Spinal cord (tissue), 9 donors: ENCODE measurements at regions not wholly inside any gene's neighbourhood (a gene's known extent, or its start where the extent isn't known, plus 50 kb on each side); places are given as distances from the start of the nearest gene placed in this dataset.

Source experiments
- DNase-seq, 6 donors: peaks; one replicate each; pipeline versions ENCODE4 v3.0.0 to v3.0.0-alpha.2; 2013 to 2015; ENCODE audit warnings: low spot score in 6 of 6, low read depth in 4 of 6
- H3K27ac ChIP-seq: one replicate; pipeline ENCODE4 v1.5.1; 2013; ENCODE audit warnings: low read depth, low read length, control low read depth
- H3K27me3 ChIP-seq: one replicate; pipeline ENCODE4 v1.6.1; 2013; ENCODE audit warnings: low read length; ENCODE audit not compliant: control insufficient read depth, insufficient read depth
- H3K36me3 ChIP-seq: one replicate; pipeline ENCODE4 v1.6.1; 2013; ENCODE audit warnings: low read length; ENCODE audit not compliant: control insufficient read depth, insufficient read depth
- H3K4me1 ChIP-seq: one replicate; pipeline ENCODE4 v1.6.1; 2013; ENCODE audit warnings: low read length; ENCODE audit not compliant: control insufficient read depth, insufficient read depth
- H3K4me3 ChIP-seq: one replicate; pipeline ENCODE4 v1.5.1; 2013; ENCODE audit warnings: low read depth, low read length, control low read depth
- H3K9me3 ChIP-seq: one replicate; pipeline ENCODE4 v1.6.1; 2013; ENCODE audit warnings: low read length; ENCODE audit not compliant: control insufficient read depth, insufficient read depth
- WGBS: methylation state at CpG from one replicate; pipeline ENCODE4 v1.1.5; 2013; ENCODE audit warnings: missing lambda C conversion rate; ENCODE audit not compliant: insufficient coverage; 5-methylcytosine and 5-hydroxymethylcytosine counted together
- donor health status: healthy.

- peak in 5 of 6 donors; percentile 49 to 86 (median 53) for DNase-seq
- no peaks in the 10 kb centered on the region for H3K4me1 ChIP-seq
- WGBS = 41% methylated on average over 3 of the region's 4 CpGs
- H3K36me3 ChIP-seq = no peaks in the 10 kb centered on the region
- no peak overlapping the region for H3K4me3 ChIP-seq
- H3K9me3 ChIP-seq = no peaks in the 10 kb centered on the region
- peak overlapping the region; percentile 37 for H3K27ac ChIP-seq
- H3K27me3 ChIP-seq = no peaks in the 10 kb centered on the region
Measured at GRCh38 chr1:218665221-218665620, 320.1 kb downstream of the TGFB2 start.

GRCh38 chr1:218666263-218666662 lies 321.1 kb downstream of the TGFB2 start:
- no peaks in the 10 kb centered on the region for H3K36me3 ChIP-seq
- H3K27ac ChIP-seq = no peak overlapping the region

GRCh38 chr1:218667781-218668516 lies 322.8 kb downstream of the TGFB2 start:
- H3K27ac ChIP-seq = no peak overlapping the region
- DNase-seq = no peak
- no peak overlapping the region for H3K4me3 ChIP-seq
- H3K4me1 ChIP-seq = no peaks in the 10 kb centered on the region
- no peaks in the 10 kb centered on the region for H3K9me3 ChIP-seq
- no peaks in the 10 kb centered on the region for H3K27me3 ChIP-seq
- no peaks in the 10 kb centered on the region for H3K36me3 ChIP-seq
- WGBS = no CpG with 5 or more reads among the region's 3 CpGs

More at GRCh38 chr1:218666263-218666662, 321.1 kb downstream of the TGFB2 start:
- H3K4me1 ChIP-seq = no peaks in the 10 kb centered on the region
- H3K4me3 ChIP-seq = no peak overlapping the region
- DNase-seq = no peak
- no peaks in the 10 kb centered on the region for H3K27me3 ChIP-seq
- no peaks in the 10 kb centered on the region for H3K9me3 ChIP-seq

GRCh38 chr1:218669431-218669830 lies 324.3 kb downstream of the TGFB2 start:
- WGBS = 100% methylated on average over 1 of the region's 1 CpG
- H3K4me3 ChIP-seq = no peak overlapping the region
- peaks cover 2% of the 10 kb centered on the region for H3K27me3 ChIP-seq
- H3K36me3 ChIP-seq = no peaks in the 10 kb centered on the region
- H3K4me1 ChIP-seq = peaks cover 2% of the 10 kb centered on the region
- H3K27ac ChIP-seq = no peak overlapping the region
- H3K9me3 ChIP-seq = no peaks in the 10 kb centered on the region
- DNase-seq = no peak

GRCh38 chr1:218670875-218671274 lies 325.7 kb downstream of the TGFB2 start:
- Histone ChIP-seq H3K27me3 (peaks cover 2% of the 10 kb centered on the region), H3K27ac (no peak overlapping the region), H3K4me3 (no peak overlapping the region), H3K9me3 (no peaks in the 10 kb centered on the region), H3K4me1 (peaks cover 3% of the 10 kb centered on the region), H3K36me3 (no peaks in the 10 kb centered on the region)
- no CpG with 5 or more reads among the region's 1 CpG for WGBS
- DNase-seq = no peak

- peak in 2 of 6 donors; percentile 39 to 84 for DNase-seq
- Histone ChIP-seq H3K4me1 (peaks cover 3% of the 10 kb centered on the region), H3K27me3 (peaks cover 2% of the 10 kb centered on the region), H3K9me3 (no peaks in the 10 kb centered on the region), H3K36me3 (no peaks in the 10 kb centered on the region), H3K4me3 (no peak overlapping the region), H3K27ac (no peak overlapping the region)
- 28% methylated on average over 5 of the region's 6 CpGs for WGBS
Measured at GRCh38 chr1:218671573-218671972, 326.4 kb downstream of the TGFB2 start.

GRCh38 chr1:218673170-218673569 lies 328.0 kb downstream of the TGFB2 start:
- Histone ChIP-seq H3K9me3 (no peaks in the 10 kb centered on the region), H3K27ac (no peak overlapping the region), H3K27me3 (peaks cover 2% of the 10 kb centered on the region), H3K4me1 (peaks cover 3% of the 10 kb centered on the region), H3K4me3 (no peak overlapping the region), H3K36me3 (no peaks in the 10 kb centered on the region)
- no peak for DNase-seq
- 100% methylated on average over 1 of the region's 2 CpGs for WGBS

GRCh38 chr1:218674280-218674773 lies 329.2 kb downstream of the TGFB2 start:
- Histone ChIP-seq H3K27me3 (peaks cover 2% of the 10 kb centered on the region), H3K27ac (no peak overlapping the region)
- 31% methylated on average over 8 of the region's 9 CpGs for WGBS

GRCh38 chr1:218677026-218677425 lies 331.9 kb downstream of the TGFB2 start:
- 63% methylated on average over 7 of the region's 7 CpGs for WGBS
- H3K27me3 ChIP-seq = peaks cover 2% of the 10 kb centered on the region
- H3K27ac ChIP-seq = no peak overlapping the region
- no peak for DNase-seq
- H3K4me3 ChIP-seq = no peak overlapping the region
- no peaks in the 10 kb centered on the region for H3K36me3 ChIP-seq
- peaks cover 3% of the 10 kb centered on the region for H3K4me1 ChIP-seq
- no peaks in the 10 kb centered on the region for H3K9me3 ChIP-seq

More at GRCh38 chr1:218674280-218674773, 329.2 kb downstream of the TGFB2 start:
- H3K4me1 ChIP-seq = peaks cover 3% of the 10 kb centered on the region
- H3K4me3 ChIP-seq = no peak overlapping the region
- H3K9me3 ChIP-seq = no peaks in the 10 kb centered on the region
- no peaks in the 10 kb centered on the region for H3K36me3 ChIP-seq
- peak in 2 of 6 donors; percentile 54 to 59 for DNase-seq

GRCh38 chr1:218679391-218679790 lies 334.3 kb downstream of the TGFB2 start:
- H3K27me3 ChIP-seq = no peaks in the 10 kb centered on the region
- WGBS = no CpG with 5 or more reads among the region's 2 CpGs

More at GRCh38 chr1:218679391-218679790, 334.3 kb downstream of the TGFB2 start:
- Histone ChIP-seq H3K4me1 (peaks cover 1% of the 10 kb centered on the region), H3K4me3 (no peak overlapping the region), H3K27ac (no peak overlapping the region), H3K9me3 (no peaks in the 10 kb centered on the region), H3K36me3 (no peaks in the 10 kb centered on the region)
- no peak for DNase-seq
